HG03025 (cell line): ENCODE measurements at regions not wholly inside any gene's neighbourhood (a gene's known extent, or its start where the extent isn't known, plus 50 kb on each side); places are given as distances from the start of the nearest gene placed in this dataset.
A peak's percentile ranks its signal among the peaks of the same experiment; 100 is the strongest.

ENCODE experiments used
- ATAC-seq: cut with Tn5 transposase; IDR thresholded peaks from one replicate; pipeline ENCODE4 v1.9.1; 2021; ENCODE audit warnings: mild to moderate bottlenecking, moderate library complexity; ENCODE audit not compliant: unreplicated experiment, low FRiP score

GRCh38 chr3:72320095-72320954 is 527.9 kb downstream of the SHQ1 start:
- ATAC-seq = no peak

GRCh38 chr3:72319194-72320094 is 528.8 kb downstream of the SHQ1 start:
- no peak for ATAC-seq

GRCh38 chr3:72318504-72319193 is 529.6 kb downstream of the SHQ1 start:
- no peak for ATAC-seq

- ATAC-seq = no peak
Observed at GRCh38 chr3:72317491-72317890, 530.8 kb downstream of the SHQ1 start.

- no peak for ATAC-seq
Observed at GRCh38 chr3:72316501-72317279, 531.6 kb downstream of the SHQ1 start.

GRCh38 chr3:72313308-72313707 is 528.4 kb upstream of the PROK2 start:
- no peak for ATAC-seq

- ATAC-seq = no peak
Observed at GRCh38 chr3:72312339-72312738, 527.4 kb upstream of the PROK2 start.

- ATAC-seq = no peak
Observed at GRCh38 chr3:72311425-72311824, 526.5 kb upstream of the PROK2 start.

GRCh38 chr3:72310419-72311380 is 525.8 kb upstream of the PROK2 start:
- peak; percentile 91 for ATAC-seq

GRCh38 chr3:72309661-72310418 is 524.9 kb upstream of the PROK2 start:
- ATAC-seq = no peak

GRCh38 chr3:72308641-72309040 is 523.7 kb upstream of the PROK2 start:
- ATAC-seq = no peak

- no peak for ATAC-seq
Observed at GRCh38 chr3:72307438-72308115, 522.6 kb upstream of the PROK2 start.

- no peak for ATAC-seq
Observed at GRCh38 chr3:72306800-72307341, 521.9 kb upstream of the PROK2 start.

GRCh38 chr3:72303926-72304325 is 519.0 kb upstream of the PROK2 start:
- ATAC-seq = no peak

- no peak for ATAC-seq
Observed at GRCh38 chr3:72301779-72302178, 516.8 kb upstream of the PROK2 start.

- no peak for ATAC-seq
Observed at GRCh38 chr3:72300621-72301020, 515.7 kb upstream of the PROK2 start.

- ATAC-seq = no peak
Observed at GRCh38 chr3:72299823-72300222, 514.9 kb upstream of the PROK2 start.
